ENCODE measurements at regions not wholly inside any gene's neighbourhood (a gene's known extent, or its start where the extent isn't known, plus 50 kb on each side); places are given as distances from the start of the nearest gene placed in this dataset.

DNA sequence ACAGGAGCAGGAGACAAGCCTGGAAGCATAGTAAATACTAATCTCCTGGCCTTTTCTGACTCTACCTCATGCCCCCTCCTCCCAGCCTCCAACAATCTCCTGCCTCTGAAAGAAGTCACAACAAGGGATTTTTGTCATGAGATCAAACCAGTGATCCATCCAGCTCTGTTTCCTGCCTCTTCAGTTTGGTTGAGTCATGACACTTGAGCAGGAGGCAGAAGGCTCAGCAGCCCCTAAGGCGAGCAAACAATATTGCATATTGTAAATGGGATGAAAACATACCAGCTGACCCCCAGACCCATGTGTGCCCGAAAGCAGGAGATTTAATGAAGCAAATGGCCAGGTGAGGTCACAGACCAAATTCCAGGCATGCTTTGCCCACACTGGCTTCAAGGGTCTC, 272.8 kb downstream of the GAS1 start:
- ATAC-seq = no peak
- DNase-seq (ENCODE audit: low spot score) = no peak
- intact Hi-C loops (cut with DNase I) = no loop called here

GRCh38 chr9:86672966-86673365, 274.3 kb downstream of the GAS1 start:
- intact Hi-C loops (cut with DNase I) = no loop called here
- ATAC-seq (peak; percentile 41), DNase-seq (ENCODE audit: low spot score) (no peak)

- DNase-seq (ENCODE audit: low spot score) (no peak), ATAC-seq (no peak)
- intact Hi-C loops (cut with DNase I) = no loop called here
Measured at GRCh38 chr9:86672301-86672700, 275.0 kb downstream of the GAS1 start.

GRCh38 chr9:86671018-86671417, 276.3 kb downstream of the GAS1 start:
- no peak for ATAC-seq
- intact Hi-C loops (cut with DNase I) = no loop called here
- no peak for DNase-seq (ENCODE audit: low spot score)

DNA sequence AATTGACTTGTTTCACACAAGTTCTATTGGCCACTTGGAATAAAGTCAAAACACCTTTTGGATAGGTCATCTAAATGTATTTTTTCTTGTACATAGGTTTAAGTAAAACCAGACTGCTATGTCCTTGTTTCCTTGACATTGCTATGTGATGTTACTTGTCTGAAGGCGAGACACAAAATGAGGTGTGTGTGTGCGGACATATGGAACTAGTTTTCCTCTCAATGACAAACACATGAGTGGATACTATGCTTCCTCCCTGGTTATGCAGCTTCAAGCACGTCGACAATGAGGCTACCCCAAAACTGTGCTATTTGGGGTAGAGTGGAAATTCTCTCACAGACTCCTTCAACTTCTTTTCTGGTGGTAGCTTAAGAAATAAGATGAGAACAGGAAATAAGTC, 276.8 kb downstream of the GAS1 start:
- DNase-seq (ENCODE audit: low spot score) (no peak), ATAC-seq (no peak)
- intact Hi-C loops (cut with DNase I) = no loop called here

DNA sequence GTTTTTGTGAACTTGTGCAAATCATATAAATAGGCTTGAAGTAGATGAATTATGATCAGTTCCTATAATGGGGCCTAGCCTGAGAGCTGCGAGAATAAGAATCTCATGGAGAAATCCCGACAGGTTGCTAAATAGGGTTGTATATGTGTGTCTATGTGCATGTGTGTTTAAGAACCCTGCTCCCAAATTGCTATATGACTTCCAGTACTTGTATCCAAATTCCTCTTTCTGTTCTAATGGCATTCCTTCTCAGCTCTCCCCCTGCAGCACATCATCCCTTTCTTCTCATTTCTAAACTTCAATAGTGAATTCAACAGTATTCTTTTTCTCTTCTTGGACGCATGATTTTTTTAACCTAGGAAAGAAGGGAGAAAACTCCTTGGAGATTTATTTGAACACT, 277.2 kb downstream of the GAS1 start:
- intact Hi-C loops (cut with DNase I) = no loop called here
- ATAC-seq (no peak), DNase-seq (ENCODE audit: low spot score) (no peak)

DNA sequence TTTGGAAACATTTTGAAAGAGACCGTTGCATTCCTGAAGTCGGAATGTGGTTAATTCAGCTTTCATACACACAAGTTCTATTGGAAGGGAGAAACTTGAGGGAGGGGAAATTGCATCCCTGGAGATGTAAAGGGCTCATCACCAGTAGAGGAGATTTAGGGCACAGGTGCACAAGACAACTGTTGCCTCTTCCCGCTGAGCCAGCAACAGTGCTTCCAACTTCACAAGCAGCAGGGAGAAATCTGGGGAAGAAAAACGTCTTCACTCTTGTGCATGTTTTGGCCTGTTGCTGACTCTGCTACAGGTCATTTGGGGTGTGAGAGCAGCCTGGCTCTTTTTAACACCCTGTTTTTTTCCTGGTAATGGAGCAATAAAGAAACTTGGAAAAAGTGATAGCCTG, 277.9 kb downstream of the GAS1 start:
- intact Hi-C loops (cut with DNase I) = no loop called here
- ATAC-seq (peak; percentile 84), DNase-seq (ENCODE audit: low spot score) (no peak)

- intact Hi-C loops (cut with DNase I) = no loop called here
- ATAC-seq (no peak), DNase-seq (ENCODE audit: low spot score) (no peak)
Measured at GRCh38 chr9:86668488-86668887, 278.8 kb downstream of the GAS1 start.

DNA sequence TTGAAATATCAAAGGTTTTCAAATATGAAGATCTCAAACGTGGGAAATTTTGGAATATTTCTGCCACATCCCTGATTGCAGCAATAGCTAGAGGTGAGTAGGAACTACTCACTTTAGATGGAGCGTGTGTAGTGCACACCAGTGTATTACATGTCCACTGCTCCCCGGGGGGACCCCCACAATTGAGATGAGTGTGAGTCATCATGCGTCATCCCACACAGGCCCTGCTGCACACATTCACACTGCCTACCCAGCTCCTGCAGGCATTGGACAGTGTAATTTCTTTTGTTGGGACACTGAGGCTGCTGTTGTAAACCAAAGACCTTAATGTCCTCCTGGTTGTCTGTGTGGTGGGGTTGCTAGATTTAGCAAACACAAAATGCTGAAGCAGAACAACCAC, 280.0 kb downstream of the GAS1 start:
- no peak for ATAC-seq
- DNase-seq (ENCODE audit: low spot score) = no peak
- intact Hi-C loops (cut with DNase I) = no loop called here

DNA sequence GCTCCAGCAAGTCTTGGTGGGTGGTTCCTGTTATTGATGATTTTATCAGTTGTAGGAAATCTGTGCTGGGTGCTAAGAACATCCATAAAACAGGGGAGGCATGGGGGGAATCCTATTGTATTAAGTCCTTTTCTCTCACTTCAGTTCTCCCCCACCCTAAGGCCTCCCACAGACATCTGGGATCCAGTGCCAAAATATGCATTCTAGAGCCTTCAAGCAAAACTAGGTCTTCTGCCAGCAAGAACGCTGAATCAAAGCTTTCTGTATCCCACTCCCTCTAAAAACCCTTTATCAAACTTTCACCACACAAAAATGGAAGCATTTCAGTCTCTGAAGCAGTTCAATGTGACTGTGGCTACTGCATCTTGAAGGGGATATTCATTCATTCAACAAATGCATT, 281.9 kb downstream of the GAS1 start:
- ATAC-seq = no peak
- intact Hi-C loops (cut with DNase I) = no loop called here

DNA sequence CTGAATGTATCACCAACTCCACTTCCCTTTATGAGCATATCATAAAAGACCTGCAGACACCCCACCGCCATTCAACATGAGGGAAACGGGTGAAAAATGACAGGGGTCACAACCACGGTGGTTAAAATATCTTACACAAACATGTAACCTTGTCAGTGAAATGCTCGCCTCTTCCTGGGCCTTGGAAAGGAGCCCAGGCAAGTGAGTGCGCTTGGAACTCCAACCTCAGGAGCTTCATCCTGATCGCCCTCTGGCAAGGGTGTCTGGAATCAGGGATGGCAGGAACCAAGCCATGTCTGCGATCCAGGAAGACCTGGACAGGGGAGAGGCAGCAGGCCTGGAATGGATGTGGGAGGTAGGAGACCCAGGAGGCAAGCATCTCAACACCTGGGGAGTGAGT, 282.7 kb downstream of the GAS1 start:
- intact Hi-C loops (cut with DNase I) = no loop called here
- ATAC-seq = no peak
- DNase-seq (ENCODE audit: low spot score) = no peak

More for the DNA sequence above, 281.9 kb downstream of the GAS1 start:
- no peak for DNase-seq (ENCODE audit: low spot score)

GRCh38 chr9:86663905-86664304, 283.4 kb downstream of the GAS1 start:
- intact Hi-C loops (cut with DNase I) = no loop called here
- ATAC-seq = no peak
- DNase-seq (ENCODE audit: low spot score) = no peak

DNA sequence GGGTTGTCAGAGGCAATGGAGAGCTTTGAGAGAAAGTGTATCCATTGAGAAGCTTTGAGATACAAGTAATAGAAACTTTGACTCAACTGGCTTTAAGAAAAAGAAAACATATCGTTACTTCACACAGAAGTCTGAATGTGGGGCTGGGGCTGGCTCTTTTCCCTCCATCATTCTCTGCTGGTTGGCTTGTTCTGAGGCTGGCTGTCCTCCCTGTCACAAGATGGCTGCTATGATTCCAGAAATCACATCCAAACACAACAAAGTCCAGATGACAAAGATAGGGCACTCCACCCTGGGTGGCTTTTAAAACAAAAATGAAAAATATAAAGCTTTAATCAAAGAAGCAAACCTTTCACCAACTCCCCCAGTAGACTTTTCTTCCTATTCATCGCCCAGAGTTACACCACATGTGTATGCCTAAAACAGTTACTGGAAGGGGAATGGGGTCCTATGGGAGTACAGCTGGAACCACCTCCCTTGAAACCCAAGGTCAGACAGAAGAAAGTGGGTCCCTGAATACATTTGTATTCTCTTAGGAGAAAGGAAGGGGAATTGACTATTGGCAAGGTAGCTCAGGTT, 284.3 kb downstream of the GAS1 start:
- ATAC-seq = peak; percentile 75
- intact Hi-C loops (cut with DNase I) = no loop called here
- no peak for DNase-seq (ENCODE audit: low spot score)

GRCh38 chr9:86660146-86660943, 287.0 kb downstream of the GAS1 start:
- intact Hi-C loops (cut with DNase I) = no loop called here
- ATAC-seq = no peak
- DNase-seq (ENCODE audit: low spot score) = no peak

DNA sequence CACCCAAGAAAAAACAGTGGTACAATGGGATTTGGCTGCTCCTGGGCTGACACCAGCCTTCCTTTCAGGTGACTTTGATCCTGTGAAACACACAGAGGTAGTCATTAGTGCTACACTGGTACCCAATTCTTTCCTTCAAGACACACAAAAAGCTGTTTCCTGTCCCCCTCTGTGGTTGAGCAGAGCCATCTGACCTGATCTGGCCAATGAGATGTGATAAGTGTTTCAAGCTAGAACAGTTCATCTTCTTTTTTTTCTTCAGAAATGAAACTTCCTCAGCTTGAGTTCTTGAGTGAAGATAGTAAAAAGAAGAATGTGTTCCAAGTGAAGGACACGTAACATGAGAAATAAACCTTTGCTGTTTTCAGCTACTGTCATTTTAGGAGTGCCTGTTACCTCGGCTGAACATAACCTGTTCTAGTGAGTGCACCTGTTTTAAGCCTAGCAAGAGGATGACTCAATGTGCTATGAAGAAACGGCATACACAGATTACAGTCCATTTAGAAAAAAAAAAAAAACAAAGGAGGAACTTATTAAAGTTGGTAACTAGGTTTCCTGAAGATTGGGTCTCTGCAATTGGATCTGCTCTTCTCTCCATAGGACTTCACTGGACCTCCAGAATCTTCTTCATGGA, 287.8 kb downstream of the GAS1 start:
- DNase-seq (ENCODE audit: low spot score) (no peak), ATAC-seq (no peak)
- intact Hi-C loops (cut with DNase I) = no loop called here

- DNase-seq (ENCODE audit: low spot score) (no peak), ATAC-seq (no peak)
- intact Hi-C loops (cut with DNase I) = no loop called here
Measured at GRCh38 chr9:86655147-86655546, 292.2 kb downstream of the GAS1 start.

- DNase-seq (ENCODE audit: low spot score) = no peak
- intact Hi-C loops (cut with DNase I) = no loop called here
- no peak for ATAC-seq
Measured at GRCh38 chr9:86653466-86653865, 293.8 kb downstream of the GAS1 start.

DNA sequence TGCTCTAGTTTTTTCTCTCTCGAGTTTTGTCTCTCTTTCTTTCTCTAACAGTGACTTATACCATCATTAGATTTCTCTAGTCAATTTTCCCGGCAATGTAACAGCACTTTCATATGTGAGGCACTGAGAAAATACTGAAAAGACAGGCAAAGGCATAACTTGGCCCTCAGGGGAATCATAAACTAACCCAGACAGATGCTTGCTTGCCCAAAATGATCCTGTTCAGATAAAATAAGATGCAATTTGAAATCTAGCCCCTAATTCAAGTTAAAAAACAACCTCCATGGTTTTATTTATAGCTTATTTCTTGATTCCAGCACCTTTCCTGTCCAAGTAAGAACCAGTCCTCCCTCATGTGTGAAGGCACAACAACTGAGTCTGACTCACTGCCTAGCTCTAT, 294.6 kb downstream of the GAS1 start:
- intact Hi-C loops (cut with DNase I) = no loop called here
- DNase-seq (ENCODE audit: low spot score) (no peak), ATAC-seq (peak; percentile 53)

- ATAC-seq (no peak), DNase-seq (ENCODE audit: low spot score) (no peak)
- intact Hi-C loops (cut with DNase I) = no loop called here
Measured at GRCh38 chr9:86649913-86650312, 295.7 kb upstream of the TUT7 start.

DNA sequence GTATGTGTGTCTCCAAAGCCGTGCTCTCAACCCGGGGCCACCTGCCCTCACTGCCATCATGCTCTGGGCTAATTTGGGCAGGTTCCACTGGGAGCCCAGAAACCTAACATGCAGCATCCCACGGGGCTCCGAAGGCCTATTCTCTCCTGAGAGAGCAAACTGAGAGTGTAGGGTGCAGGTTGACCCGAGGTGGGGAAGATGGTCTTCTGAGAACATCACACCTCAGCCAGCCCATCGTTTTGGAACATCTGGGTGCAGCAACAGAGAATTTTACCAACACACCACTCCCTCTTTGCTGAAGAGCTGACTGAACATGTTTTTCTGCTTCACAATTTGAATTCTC, 294.6 kb upstream of the TUT7 start:
- DNase-seq (ENCODE audit: low spot score) (no peak), ATAC-seq (no peak)
- intact Hi-C loops (cut with DNase I) = no loop called here

Data from sciatic nerve (tissue), 2 donors.